Hepatocyte (in vitro differentiated cells): ENCODE measurements at regions not wholly inside any gene's neighbourhood (a gene's known extent, or its start where the extent isn't known, plus 50 kb on each side); places are given as distances from the start of the nearest gene placed in this dataset.

Source experiments
- EZH2 ChIP-seq: fragments of 200-600 bp; sonication (generic); IDR thresholded peaks from 2 replicates; pipeline ENCODE4 v1.6.1; 2016; ENCODE audit warnings: antibody characterized with exemption, mild to moderate bottlenecking, borderline replicate concordance
- TF ChIP-seq, protein P1 (sequence below): fragments of 200-600 bp; sonication (generic); IDR thresholded peaks from 2 replicates; pipeline ENCODE4 v1.5.1; 2016; ENCODE audit warnings: antibody characterized with exemption, mild to moderate bottlenecking; ENCODE audit not compliant: poor library complexity

DNA sequence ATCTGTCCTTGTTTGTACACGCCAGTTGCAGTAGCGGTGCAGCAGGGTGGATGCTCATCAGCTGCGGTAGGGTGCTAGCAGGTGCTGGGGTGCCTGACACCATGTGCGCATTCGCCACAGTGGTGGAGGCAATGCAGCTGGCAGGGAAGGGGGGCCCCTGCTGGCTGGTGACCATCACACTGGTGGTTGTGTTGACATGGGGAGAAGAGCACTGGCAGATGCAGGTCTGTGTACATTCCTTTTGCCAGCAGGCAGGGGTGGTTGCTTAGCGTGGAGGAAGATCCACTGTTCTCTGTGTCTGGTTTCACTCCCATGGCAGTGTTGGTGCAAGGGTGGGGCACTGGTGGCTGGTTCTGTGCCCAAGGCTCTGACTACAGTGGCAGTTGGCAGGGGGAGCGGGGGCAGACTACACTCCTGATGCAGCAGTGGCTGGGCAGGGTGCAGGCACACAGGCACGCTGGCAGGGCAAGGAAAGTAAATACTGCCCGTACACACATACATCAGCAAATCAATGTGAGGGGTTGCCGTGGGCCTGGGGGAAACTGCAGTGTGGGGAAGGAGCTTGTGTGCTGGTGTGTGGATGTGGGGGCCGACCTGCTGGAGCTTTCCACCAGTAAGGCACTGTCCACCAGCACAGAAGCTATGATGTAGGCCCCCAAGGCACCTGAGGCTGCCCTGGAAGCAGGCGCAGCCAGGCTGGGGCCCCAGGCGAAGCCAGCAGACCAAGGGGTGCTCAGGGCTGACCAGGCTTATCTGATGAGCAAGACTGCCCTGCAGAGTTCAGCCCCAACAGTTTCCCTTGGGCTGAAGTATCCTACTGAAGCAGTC, 87.2 kb upstream of the UNC5B start:
- TF ChIP-seq, protein P1, sequence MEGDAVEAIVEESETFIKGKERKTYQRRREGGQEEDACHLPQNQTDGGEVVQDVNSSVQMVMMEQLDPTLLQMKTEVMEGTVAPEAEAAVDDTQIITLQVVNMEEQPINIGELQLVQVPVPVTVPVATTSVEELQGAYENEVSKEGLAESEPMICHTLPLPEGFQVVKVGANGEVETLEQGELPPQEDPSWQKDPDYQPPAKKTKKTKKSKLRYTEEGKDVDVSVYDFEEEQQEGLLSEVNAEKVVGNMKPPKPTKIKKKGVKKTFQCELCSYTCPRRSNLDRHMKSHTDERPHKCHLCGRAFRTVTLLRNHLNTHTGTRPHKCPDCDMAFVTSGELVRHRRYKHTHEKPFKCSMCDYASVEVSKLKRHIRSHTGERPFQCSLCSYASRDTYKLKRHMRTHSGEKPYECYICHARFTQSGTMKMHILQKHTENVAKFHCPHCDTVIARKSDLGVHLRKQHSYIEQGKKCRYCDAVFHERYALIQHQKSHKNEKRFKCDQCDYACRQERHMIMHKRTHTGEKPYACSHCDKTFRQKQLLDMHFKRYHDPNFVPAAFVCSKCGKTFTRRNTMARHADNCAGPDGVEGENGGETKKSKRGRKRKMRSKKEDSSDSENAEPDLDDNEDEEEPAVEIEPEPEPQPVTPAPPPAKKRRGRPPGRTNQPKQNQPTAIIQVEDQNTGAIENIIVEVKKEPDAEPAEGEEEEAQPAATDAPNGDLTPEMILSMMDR: no peak
- no peak for TF ChIP-seq EZH2
